ENCODE measurements at regions not wholly inside any gene's neighbourhood (a gene's known extent, or its start where the extent isn't known, plus 50 kb on each side); places are given as distances from the start of the nearest gene placed in this dataset.

DNA sequence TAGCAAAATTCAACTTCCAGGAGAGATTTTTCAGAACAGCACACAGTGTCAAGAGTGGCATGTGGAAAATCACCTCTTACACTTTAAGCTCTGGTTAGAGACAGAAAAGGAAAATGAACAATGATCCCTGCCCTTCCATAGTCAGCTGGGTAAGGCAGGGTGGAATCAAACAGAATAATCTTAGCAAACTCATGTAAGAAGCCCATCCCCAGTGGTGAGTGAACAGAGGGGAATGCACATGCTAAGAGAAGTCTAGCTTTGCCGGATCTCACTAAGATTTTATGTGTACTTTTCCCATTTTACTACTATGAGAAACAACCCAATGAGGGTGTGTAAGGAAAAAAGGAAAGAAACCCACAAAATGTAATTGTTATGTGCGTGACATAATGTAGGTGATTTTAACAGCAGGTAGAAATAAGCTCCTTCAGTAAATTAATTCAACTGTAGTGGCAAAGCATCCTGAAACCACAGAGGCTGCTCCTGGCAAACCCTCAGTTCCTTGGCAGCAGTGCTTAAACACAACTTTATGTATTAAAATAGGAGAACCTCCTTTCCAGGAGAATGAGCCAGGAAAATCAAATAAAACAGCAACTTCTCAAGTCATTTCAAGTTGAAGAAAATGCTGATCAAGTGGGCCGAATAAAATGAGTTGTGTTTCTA, 366.0 kb upstream of the TRPC7 start:
- H4K8ac ChIP-seq (ENCODE audit: extremely low read depth, insufficient read depth, low read length) = no peak overlapping the region
- H2AK5ac ChIP-seq (ENCODE audit: low read depth, low read length) = no peak overlapping the region
- H2AFZ ChIP-seq (ENCODE audit: low read length) = no peak overlapping the region
- H3K23ac ChIP-seq (ENCODE audit: insufficient read length) = no peak overlapping the region
- no peak overlapping the region for H2BK15ac ChIP-seq (ENCODE audit: low read length)
- no peak for TF ChIP-seq RBBP5 (IDR thresholded peaks at IDR 0.05; ENCODE audit: borderline replicate concordance, low read depth, low read length)
- no peaks in the 10 kb centered on the region for H3K79me1 ChIP-seq (ENCODE audit: low read depth, low read length)
- no peak overlapping the region for H3K18ac ChIP-seq (ENCODE audit: extremely low read depth, low read length)
- no peaks in the 10 kb centered on the region for H3K36me3 ChIP-seq (ENCODE audit: control insufficient read depth in 2 of 4, insufficient read depth in 4 of 4, low read length in 3 of 4)
- no peak overlapping the region for H3K56ac ChIP-seq (replicated peaks; ENCODE audit: insufficient read length, low read depth, low read length)
- 98% methylated on average over 3 of the region's 3 CpGs; no CpG with 5 or more reads in 1 of the 2 experiments for WGBS, 2 experiments (ENCODE audit: extremely low coverage in 1 of 2, insufficient coverage in 1 of 2, insufficient read length in 1 of 2, insufficient replicate concordance in 2 of 2, low coverage in 1 of 2, low lambda C conversion rate in 2 of 2, missing lambda C conversion rate in 1 of 2)
- H3K4me3 ChIP-seq (ENCODE audit: extremely low read depth in 1 of 4, insufficient read depth in 2 of 4, low read depth in 3 of 4, low read length in 4 of 4) = no peak overlapping the region
- no peak overlapping the region for H4K91ac ChIP-seq (replicated peaks; ENCODE audit: insufficient read length, low read length)
- H4K5ac ChIP-seq (ENCODE audit: insufficient read length, low read depth, low read length) = no peak overlapping the region
- H3K9ac ChIP-seq (replicated peaks in 1 of 4; ENCODE audit: extremely low read depth in 1 of 4, low read depth in 3 of 4, low read length in 3 of 4) = no peak overlapping the region
- H3K9me3 ChIP-seq (ENCODE audit: insufficient read depth in 2 of 2, low read depth in 1 of 2, low read length in 1 of 2) = peaks cover 0 to 6% of the 10 kb centered on the region in 2 experiments; a peak in 1 of 4 replicates
- H2BK20ac ChIP-seq (ENCODE audit: low read length) = no peak overlapping the region
- H3K27me3 ChIP-seq (replicated peaks in 1 of 4; ENCODE audit: control insufficient read depth in 3 of 4, extremely low read depth in 1 of 4, insufficient read depth in 3 of 4, low read length in 3 of 4) = no peaks in the 10 kb centered on the region
- ChIA-PET POLR2A (ENCODE audit: partially characterized antibody) (no interaction called here), CTCF (ENCODE audit: partially characterized antibody) (interaction anchor here (1.1 to 1.2 kb wide), 2 partner anchors 17 to 46 kb away, joined by 4 read pairs; no protein-coding TSS in a partner anchor)
- H2BK120ac ChIP-seq (replicated peaks; ENCODE audit: low read depth, low read length) = no peak overlapping the region
- no peak for DNase-seq (ENCODE audit: low read depth in 1 of 2, low spot score in 2 of 2)
- no peaks in the 10 kb centered on the region for H4K20me1 ChIP-seq (replicated peaks in 1 of 2; ENCODE audit: control insufficient read depth in 1 of 2, insufficient read depth in 2 of 2, low read length in 2 of 2)
- no peaks in the 10 kb centered on the region; the same call in 1 of the 2 replicates for H3K23me2 ChIP-seq (ENCODE audit: low read depth, low read length)
- no peaks in the 10 kb centered on the region for H3K79me2 ChIP-seq (ENCODE audit: control insufficient read depth in 1 of 2, insufficient read depth in 2 of 2, low read length in 2 of 2)
- no peak overlapping the region for H3K4me2 ChIP-seq (ENCODE audit: insufficient read depth in 1 of 2, low read depth in 2 of 2, low read length in 2 of 2)
- H3K27ac ChIP-seq (ENCODE audit: low read depth, low read length) = no peak overlapping the region
- no peak overlapping the region for H2BK5ac ChIP-seq (ENCODE audit: low read depth, low read length)
- H3K14ac ChIP-seq (ENCODE audit: insufficient read length) = no peak overlapping the region
- no peak for FAIRE-seq
- H3K4ac ChIP-seq (replicated peaks; ENCODE audit: insufficient read length, low read depth, low read length) = no peak overlapping the region
- H2BK12ac ChIP-seq (ENCODE audit: low read depth, low read length) = no peak overlapping the region
- peaks cover 0 to 5% (median 0%) of the 10 kb centered on the region in 4 experiments; a peak in 1 of 7 replicates for H3K4me1 ChIP-seq (replicated peaks in 1 of 4; ENCODE audit: control insufficient read depth in 3 of 4, insufficient read depth in 4 of 4, low read length in 3 of 4)

All from H1 (cell line).